ENCODE measurements at regions not wholly inside any gene's neighbourhood (a gene's known extent, or its start where the extent isn't known, plus 50 kb on each side); places are given as distances from the start of the nearest gene placed in this dataset.

- BruUV-seq (replicated peaks) = no TSS peak
- intact Hi-C loops (cut with micrococcal nuclease) = loop anchor here (5.0 kb wide), 1 partner anchor 1146 kb away; no protein-coding TSS in a partner anchor
- no peak overlapping the region for H3K9ac ChIP-seq (ENCODE audit: low read length)
- peaks cover 4 to 34% of the 10 kb centered on the region in 2 experiments; a peak in 3 of 4 replicates for H3K4me1 ChIP-seq (ENCODE audit: control insufficient read depth in 1 of 2, insufficient read depth in 2 of 2, low read length in 2 of 2)
- no peak for ATAC-seq
- no peaks in the 10 kb centered on the region for H3K36me3 ChIP-seq (ENCODE audit: control insufficient read depth in 1 of 2, insufficient read depth in 2 of 2, low read length in 2 of 2)
- H3K27me3 ChIP-seq (ENCODE audit: insufficient read depth, low read length) = no peaks in the 10 kb centered on the region
- H2AFZ ChIP-seq (ENCODE audit: low read depth, low read length, poor library complexity, severe bottlenecking) = no peak overlapping the region
- ChIA-PET POLR2A (no interaction called here), CTCF (interaction anchor here (0.7 kb wide), 1 partner anchor 17 kb away, joined by 3 read pairs; no protein-coding TSS in a partner anchor), RAD21 (ENCODE audit: low non-redundant PET in 1 of 2, low total read pairs in 2 of 2, uncharacterized antibody in 2 of 2, unreplicated experiment in 2 of 2) (no interaction called here)
- no peak overlapping the region for H3K27ac ChIP-seq (ENCODE audit: low read depth, low read length)
- H4K20me1 ChIP-seq (ENCODE audit: insufficient read depth) = no peaks in the 10 kb centered on the region
- no peak overlapping the region for H3K4me3 ChIP-seq (replicated peaks in 1 of 2; ENCODE audit: low read depth in 1 of 2, low read length in 2 of 2)
- H3K4me2 ChIP-seq (ENCODE audit: low read length) = no peak overlapping the region
- DNase-seq (ENCODE audit: low read depth, low spot score) = no peak
- no peaks in the 10 kb centered on the region for H3K79me2 ChIP-seq (ENCODE audit: insufficient read depth, low read length)
- no peaks in the 10 kb centered on the region for H3K9me2 ChIP-seq (ENCODE audit: insufficient read depth)
- H3K9me3 ChIP-seq (ENCODE audit: control insufficient read depth in 1 of 2, insufficient read depth in 1 of 2, low read depth in 1 of 2, low read length in 2 of 2) = no peaks in the 10 kb centered on the region
- peak; percentile 39 for TF ChIP-seq RAD21 (IDR thresholded peaks at IDR 0.05; ENCODE audit: low read depth)
- peak in 2 of 3 experiments; percentile 53 to 55; a peak in 4 of 6 replicates for TF ChIP-seq CTCF (IDR thresholded peaks at IDR 0.05 in 2 of 3, conservative IDR thresholded peaks at IDR 0.05 in 1 of 3; ENCODE audit: borderline replicate concordance in 1 of 3, insufficient read depth in 1 of 3, low read depth in 2 of 3, low read length in 2 of 3)
- no peak for TF ChIP-seq EGR1 (IDR thresholded peaks at IDR 0.05; ENCODE audit: low read depth)
These were observed 92.7 kb upstream of the CDH5 start for GRCh38 chr16:66273644-66274334.

GRCh38 chr16:66273053-66273452 lies 93.4 kb upstream of the CDH5 start:
- no TSS peak for BruUV-seq (replicated peaks)
- H3K4me3 ChIP-seq (replicated peaks in 1 of 2; ENCODE audit: low read depth in 1 of 2, low read length in 2 of 2) = no peak overlapping the region
- H4K20me1 ChIP-seq (ENCODE audit: insufficient read depth) = no peaks in the 10 kb centered on the region
- no peak for DNase-seq (ENCODE audit: low read depth, low spot score)
- H3K9ac ChIP-seq (ENCODE audit: low read length) = no peak overlapping the region
- ChIA-PET POLR2A (no interaction called here), RAD21 (ENCODE audit: low non-redundant PET in 1 of 2, low total read pairs in 2 of 2, uncharacterized antibody in 2 of 2, unreplicated experiment in 2 of 2) (no interaction called here), CTCF (no interaction called here)
- no peaks in the 10 kb centered on the region for H3K9me2 ChIP-seq (ENCODE audit: insufficient read depth)
- H3K27ac ChIP-seq (ENCODE audit: low read depth, low read length) = no peak overlapping the region
- no peaks in the 10 kb centered on the region for H3K27me3 ChIP-seq (ENCODE audit: insufficient read depth, low read length)
- no peak overlapping the region for H2AFZ ChIP-seq (ENCODE audit: low read depth, low read length, poor library complexity, severe bottlenecking)
- H3K4me1 ChIP-seq (ENCODE audit: control insufficient read depth in 1 of 2, insufficient read depth in 2 of 2, low read length in 2 of 2) = peaks cover 4 to 27% of the 10 kb centered on the region in 2 experiments; a peak in 3 of 4 replicates
- H3K9me3 ChIP-seq (ENCODE audit: control insufficient read depth in 1 of 2, insufficient read depth in 1 of 2, low read depth in 1 of 2, low read length in 2 of 2) = no peaks in the 10 kb centered on the region
- intact Hi-C loops (cut with micrococcal nuclease) = loop anchor here (5.0 kb wide), 1 partner anchor 1146 kb away; no protein-coding TSS in a partner anchor
- no peaks in the 10 kb centered on the region for H3K36me3 ChIP-seq (ENCODE audit: control insufficient read depth in 1 of 2, insufficient read depth in 2 of 2, low read length in 2 of 2)
- no peaks in the 10 kb centered on the region for H3K79me2 ChIP-seq (ENCODE audit: insufficient read depth, low read length)
- ATAC-seq = no peak
- no peak overlapping the region for H3K4me2 ChIP-seq (ENCODE audit: low read length)
- TF ChIP-seq CEBPB (IDR thresholded peaks at IDR 0.05; ENCODE audit: low read depth) = no peak
- TF ChIP-seq CBX3 (IDR thresholded peaks at IDR 0.05; ENCODE audit: low read depth) = no peak
- no peak for TF ChIP-seq FOSL1 (IDR thresholded peaks at IDR 0.05; ENCODE audit: low read depth)
- TF ChIP-seq JUND (IDR thresholded peaks at IDR 0.05) = no peak
- no peak for TF ChIP-seq SRF (IDR thresholded peaks at IDR 0.05; ENCODE audit: low read depth)
- TF ChIP-seq MAX (IDR thresholded peaks at IDR 0.05) = no peak
- TF ChIP-seq ELF1 (IDR thresholded peaks at IDR 0.05; ENCODE audit: borderline replicate concordance, low read depth) = no peak
- TF ChIP-seq POLR2A (IDR thresholded peaks at IDR 0.05; ENCODE audit: borderline replicate concordance, extremely low read depth, insufficient read depth, insufficient read length) = no peak
- TF ChIP-seq EZH2 (IDR thresholded peaks at IDR 0.05) = no peak
- TF ChIP-seq ATF3 (IDR thresholded peaks at IDR 0.05) = no peak
- no peak for TF ChIP-seq EZH2phosphoT487 (IDR thresholded peaks at IDR 0.05; ENCODE audit: borderline replicate concordance)
- TF ChIP-seq YY1 (IDR thresholded peaks at IDR 0.05; ENCODE audit: extremely low read depth, insufficient replicate concordance, low read depth, low read length) = no peak
- no peak for TF ChIP-seq ZNF274 (IDR thresholded peaks at IDR 0.05; ENCODE audit: low read depth, low read length)
- no peak for TF ChIP-seq CTCF (IDR thresholded peaks at IDR 0.05 in 2 of 3, conservative IDR thresholded peaks at IDR 0.05 in 1 of 3; ENCODE audit: borderline replicate concordance in 1 of 3, insufficient read depth in 1 of 3, low read depth in 2 of 3, low read length in 2 of 3)
